ENCODE measurements at regions not wholly inside any gene's neighbourhood (a gene's known extent, or its start where the extent isn't known, plus 50 kb on each side); places are given as distances from the start of the nearest gene placed in this dataset.

- no peak for TF ChIP-seq CTCF (IDR thresholded peaks at IDR 0.05)
- TF ChIP-seq POLR2A (IDR thresholded peaks at IDR 0.05) = no peak
Observed at GRCh38 chr7:69213878-69214277, 384.4 kb upstream of the AUTS2 start.
